MV-4-11 (cell line): ENCODE measurements at regions not wholly inside any gene's neighbourhood (a gene's known extent, or its start where the extent isn't known, plus 50 kb on each side); places are given as distances from the start of the nearest gene placed in this dataset.

Source experiments
- DNase-seq: peaks from one replicate; lab custom pipeline; 2025; lab: John Stamatoyannopoulos, UW

- no peak for DNase-seq
Measured at GRCh38 chr15:62573876-62574275, 408.8 kb upstream of the C2CD4B start.

GRCh38 chr15:62578546-62578945, 413.5 kb upstream of the C2CD4B start:
- no peak for DNase-seq

GRCh38 chr15:62578960-62579359, 413.9 kb upstream of the C2CD4B start:
- no peak for DNase-seq

- no peak for DNase-seq
Measured at GRCh38 chr15:62579842-62580241, 414.8 kb upstream of the C2CD4B start.

- DNase-seq = no peak
Measured at GRCh38 chr15:62582580-62582979, 417.5 kb upstream of the C2CD4B start.

- no peak for DNase-seq
Measured at GRCh38 chr15:62584301-62585235, 419.5 kb upstream of the C2CD4B start.

GRCh38 chr15:62588938-62589670, 424.0 kb upstream of the C2CD4B start:
- DNase-seq = no peak

GRCh38 chr15:62591842-62592838, 427.1 kb upstream of the C2CD4B start:
- DNase-seq = no peak

- DNase-seq = no peak
Measured at GRCh38 chr15:62592920-62593319, 427.8 kb upstream of the C2CD4B start.

- DNase-seq = no peak
Measured at GRCh38 chr15:62593681-62594399, 428.8 kb upstream of the C2CD4B start.

- no peak for DNase-seq
Measured at GRCh38 chr15:62598217-62598616, 433.1 kb upstream of the C2CD4B start.

- DNase-seq = no peak
Measured at GRCh38 chr15:62599791-62600777, 435.0 kb upstream of the C2CD4B start.

- DNase-seq = no peak
Measured at GRCh38 chr15:62601777-62602545, 436.9 kb upstream of the C2CD4B start.

- DNase-seq = no peak
Measured at GRCh38 chr15:62603742-62604141, 438.7 kb upstream of the C2CD4B start.

GRCh38 chr15:62605282-62605681, 437.3 kb upstream of the TPM1 start:
- no peak for DNase-seq

- DNase-seq = no peak
Measured at GRCh38 chr15:62606376-62607113, 436.0 kb upstream of the TPM1 start.

GRCh38 chr15:62607114-62607462, 435.5 kb upstream of the TPM1 start:
- DNase-seq = no peak

- peak; percentile 5 for DNase-seq
Measured at GRCh38 chr15:62607643-62608042, 434.9 kb upstream of the TPM1 start.

- no peak for DNase-seq
Measured at GRCh38 chr15:62608369-62608768, 434.2 kb upstream of the TPM1 start.
